ENCODE measurements at regions not wholly inside any gene's neighbourhood (a gene's known extent, or its start where the extent isn't known, plus 50 kb on each side); places are given as distances from the start of the nearest gene placed in this dataset.

DNA sequence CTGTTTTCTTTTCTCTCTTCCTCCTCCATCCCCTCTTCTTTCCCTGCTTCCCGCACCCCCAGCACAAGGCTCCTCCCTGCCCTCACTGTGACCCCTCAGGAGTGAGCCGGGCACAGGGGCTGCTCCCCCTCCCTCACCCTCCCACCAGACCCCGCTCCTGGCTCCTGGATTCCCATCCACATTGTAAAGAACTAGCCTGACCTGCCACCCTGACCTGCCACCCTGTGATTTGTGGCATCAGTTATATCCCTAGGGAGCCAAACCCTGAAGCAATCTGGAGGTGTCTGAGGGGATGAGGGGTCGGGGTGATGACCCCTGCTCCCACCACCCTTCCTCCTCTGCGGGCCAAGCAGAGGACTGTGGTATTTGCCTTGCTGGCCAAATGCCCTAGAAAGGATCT is 98.0 kb upstream of the LHX1 start:
- TF ChIP-seq, protein P1, sequence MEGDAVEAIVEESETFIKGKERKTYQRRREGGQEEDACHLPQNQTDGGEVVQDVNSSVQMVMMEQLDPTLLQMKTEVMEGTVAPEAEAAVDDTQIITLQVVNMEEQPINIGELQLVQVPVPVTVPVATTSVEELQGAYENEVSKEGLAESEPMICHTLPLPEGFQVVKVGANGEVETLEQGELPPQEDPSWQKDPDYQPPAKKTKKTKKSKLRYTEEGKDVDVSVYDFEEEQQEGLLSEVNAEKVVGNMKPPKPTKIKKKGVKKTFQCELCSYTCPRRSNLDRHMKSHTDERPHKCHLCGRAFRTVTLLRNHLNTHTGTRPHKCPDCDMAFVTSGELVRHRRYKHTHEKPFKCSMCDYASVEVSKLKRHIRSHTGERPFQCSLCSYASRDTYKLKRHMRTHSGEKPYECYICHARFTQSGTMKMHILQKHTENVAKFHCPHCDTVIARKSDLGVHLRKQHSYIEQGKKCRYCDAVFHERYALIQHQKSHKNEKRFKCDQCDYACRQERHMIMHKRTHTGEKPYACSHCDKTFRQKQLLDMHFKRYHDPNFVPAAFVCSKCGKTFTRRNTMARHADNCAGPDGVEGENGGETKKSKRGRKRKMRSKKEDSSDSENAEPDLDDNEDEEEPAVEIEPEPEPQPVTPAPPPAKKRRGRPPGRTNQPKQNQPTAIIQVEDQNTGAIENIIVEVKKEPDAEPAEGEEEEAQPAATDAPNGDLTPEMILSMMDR (conservative IDR thresholded peaks at IDR 0.05) = no peak
- no peaks in the 10 kb centered on the region for H3K36me3 Mint-ChIP-seq (ENCODE audit: low read depth)
- H3K4me3 Mint-ChIP-seq = no peak overlapping the region
- H3K27ac Mint-ChIP-seq (ENCODE audit: unreplicated experiment) = no peak overlapping the region
- H3K9me3 Mint-ChIP-seq = peaks cover 6% of the 10 kb centered on the region
- H3K27me3 Mint-ChIP-seq (ENCODE audit: low read depth) = peaks cover 5% of the 10 kb centered on the region
- no peak for DNase-seq (ENCODE audit: low read depth, low spot score)
- no peaks in the 10 kb centered on the region for H3K4me1 Mint-ChIP-seq

DNA sequence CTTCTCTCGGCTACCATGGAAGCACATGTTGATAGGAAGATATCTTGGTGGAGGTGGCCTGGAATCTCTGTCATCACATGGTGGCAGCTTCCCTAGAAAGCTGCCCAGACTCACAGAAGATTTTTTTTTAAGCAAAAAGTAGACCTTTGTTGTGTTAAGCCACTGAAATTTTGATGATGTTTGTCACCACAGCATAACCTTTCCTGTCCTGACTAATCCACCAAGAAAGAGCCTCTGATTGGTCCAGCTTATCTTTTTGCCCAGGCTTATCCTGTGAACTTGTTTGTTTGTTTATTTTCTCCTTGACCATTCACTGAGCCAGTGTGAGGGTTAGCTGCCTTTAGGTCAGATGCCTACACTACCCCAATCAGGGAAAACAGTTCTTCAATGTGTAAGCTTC is 96.5 kb upstream of the LHX1 start:
- peaks cover 7% of the 10 kb centered on the region for H3K27me3 Mint-ChIP-seq (ENCODE audit: low read depth)
- no peaks in the 10 kb centered on the region for H3K4me1 Mint-ChIP-seq
- peaks cover 6% of the 10 kb centered on the region for H3K9me3 Mint-ChIP-seq
- H3K4me3 Mint-ChIP-seq = no peak overlapping the region
- TF ChIP-seq, protein P1 (conservative IDR thresholded peaks at IDR 0.05) = no peak
- no peak for DNase-seq (ENCODE audit: low read depth, low spot score)
- H3K27ac Mint-ChIP-seq (ENCODE audit: unreplicated experiment) = no peak overlapping the region
- no peaks in the 10 kb centered on the region for H3K36me3 Mint-ChIP-seq (ENCODE audit: low read depth)

DNA sequence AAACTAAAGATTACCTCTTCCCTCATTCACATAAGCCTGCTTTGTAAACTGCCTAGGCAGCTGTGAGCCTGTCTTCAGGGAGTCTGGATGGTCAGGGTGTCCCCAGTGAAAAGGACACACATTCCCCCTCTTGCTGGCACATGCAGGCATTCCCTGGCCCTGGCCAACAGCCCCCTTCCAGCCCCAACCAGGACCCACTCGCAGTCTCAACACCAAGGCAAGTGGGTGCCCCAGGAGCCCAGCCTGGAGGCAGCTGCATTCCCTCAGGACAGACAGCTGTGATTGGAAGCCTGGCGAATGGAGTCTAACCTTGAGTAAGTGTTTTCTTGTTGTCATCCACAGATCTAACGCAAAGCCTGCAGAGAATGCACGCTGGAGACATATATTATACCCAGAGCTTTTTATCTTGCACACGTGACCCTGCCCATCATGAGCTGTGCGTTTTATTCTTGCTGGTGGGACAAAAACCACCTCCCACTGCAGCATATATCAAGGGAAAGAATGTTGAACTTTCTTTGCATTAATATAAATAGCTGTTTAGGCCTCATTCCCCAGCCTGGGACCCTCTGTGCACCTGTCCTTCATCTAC is 95.0 kb upstream of the LHX1 start:
- Mint-ChIP-seq H3K27ac (ENCODE audit: unreplicated experiment) (no peak overlapping the region), H3K9me3 (peaks cover 6% of the 10 kb centered on the region), H3K4me1 (no peaks in the 10 kb centered on the region), H3K4me3 (no peak overlapping the region), H3K36me3 (ENCODE audit: low read depth) (no peaks in the 10 kb centered on the region), H3K27me3 (ENCODE audit: low read depth) (peaks cover 7% of the 10 kb centered on the region)
- TF ChIP-seq, protein P1 (conservative IDR thresholded peaks at IDR 0.05) = no peak
- no peak for DNase-seq (ENCODE audit: low read depth, low spot score)

DNA sequence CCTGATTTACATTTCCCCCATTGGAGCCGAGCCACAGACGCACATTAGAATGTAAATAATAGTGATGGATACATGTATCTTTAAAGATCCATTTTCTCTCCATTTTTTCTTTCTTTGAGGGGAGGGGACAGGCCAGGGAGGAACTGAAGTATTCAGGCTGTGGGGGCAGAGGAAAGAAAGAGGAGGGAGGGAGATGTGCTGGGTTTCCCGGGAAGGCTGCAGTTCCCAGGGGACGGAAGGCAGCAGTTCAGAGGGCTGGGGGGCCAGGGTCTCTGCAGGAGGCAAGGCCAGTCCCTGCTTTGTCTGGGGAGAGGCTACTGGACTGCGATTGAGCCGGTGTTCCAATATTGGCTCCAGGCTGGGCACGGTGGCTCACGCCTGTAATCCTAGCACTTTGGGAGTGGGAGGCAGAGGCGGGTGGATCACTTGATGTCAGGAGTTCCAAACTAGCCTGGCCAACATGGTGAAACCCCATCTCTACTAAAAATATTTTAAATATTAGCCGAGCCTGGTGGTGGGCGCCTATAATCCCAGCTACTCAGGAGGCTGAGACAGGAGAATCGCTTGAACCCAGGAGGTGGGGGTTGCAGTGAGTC is 94.2 kb upstream of the LHX1 start:
- Mint-ChIP-seq H3K4me1 (no peaks in the 10 kb centered on the region), H3K27me3 (ENCODE audit: low read depth) (peaks cover 4% of the 10 kb centered on the region), H3K4me3 (no peak overlapping the region), H3K36me3 (ENCODE audit: low read depth) (no peaks in the 10 kb centered on the region), H3K27ac (ENCODE audit: unreplicated experiment) (no peak overlapping the region), H3K9me3 (peaks cover 6% of the 10 kb centered on the region)
- TF ChIP-seq, protein P1 (conservative IDR thresholded peaks at IDR 0.05) = no peak
- no peak for DNase-seq (ENCODE audit: low read depth, low spot score)

DNA sequence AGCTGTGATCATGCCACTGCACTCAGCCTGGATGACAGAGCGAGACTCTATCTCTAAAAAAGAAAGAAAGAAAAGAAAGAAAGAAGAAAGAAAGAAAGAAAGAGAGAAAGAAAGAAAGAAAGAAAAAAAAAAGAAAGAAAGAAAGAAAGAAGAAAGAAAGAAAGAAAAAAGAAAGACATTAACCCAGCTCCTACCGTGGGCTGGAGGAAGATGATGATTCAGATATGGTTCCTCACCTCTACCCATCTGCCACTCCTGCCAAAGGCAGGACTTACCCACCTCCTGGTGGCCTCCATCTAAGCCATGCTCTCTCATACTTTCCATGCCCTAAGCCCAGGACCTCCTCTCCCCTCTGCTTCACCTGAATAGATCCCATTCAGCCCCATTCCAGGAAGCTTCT is 93.3 kb upstream of the LHX1 start:
- TF ChIP-seq, protein P1 (conservative IDR thresholded peaks at IDR 0.05) = no peak
- Mint-ChIP-seq H3K27me3 (ENCODE audit: low read depth) (peaks cover 3% of the 10 kb centered on the region), H3K4me3 (no peak overlapping the region), H3K9me3 (peaks cover 6% of the 10 kb centered on the region), H3K4me1 (no peaks in the 10 kb centered on the region), H3K27ac (ENCODE audit: unreplicated experiment) (no peak overlapping the region), H3K36me3 (ENCODE audit: low read depth) (no peaks in the 10 kb centered on the region)
- DNase-seq (ENCODE audit: low read depth, low spot score) = no peak

Data from neural crest cell (in vitro differentiated cells).